Endodermal cell (in vitro differentiated cells): ENCODE measurements at regions not wholly inside any gene's neighbourhood (a gene's known extent, or its start where the extent isn't known, plus 50 kb on each side); places are given as distances from the start of the nearest gene placed in this dataset.

Source experiments
- DNase-seq: peaks from one replicate; pipeline ENCODE4 v3.0.0-alpha.2; 2017
- H3K27ac ChIP-seq: 2 replicates; pipeline ENCODE4 v1.5.1; 2013; ENCODE audit warnings: mild to moderate bottlenecking, low read depth, low read length, moderate library complexity
- H3K27me3 ChIP-seq: 2 replicates; pipeline ENCODE4 v1.6.1; 2013; ENCODE audit warnings: mild to moderate bottlenecking, low read length, moderate library complexity; ENCODE audit not compliant: insufficient read depth, control insufficient read depth, poor library complexity, severe bottlenecking
- H3K36me3 ChIP-seq: 2 replicates; pipeline ENCODE4 v1.7.0; 2013; ENCODE audit warnings: mild to moderate bottlenecking, low read length, moderate library complexity; ENCODE audit not compliant: control insufficient read depth, insufficient read depth
- H3K4me1 ChIP-seq: one replicate; pipeline ENCODE4 v1.7.0; 2013; ENCODE audit warnings: low read length; ENCODE audit not compliant: control insufficient read depth, insufficient read depth
- H3K4me3 ChIP-seq: 2 replicates; pipeline ENCODE4 v1.5.1; 2013; ENCODE audit warnings: mild to moderate bottlenecking, low read length, moderate library complexity
- H3K9ac ChIP-seq: 2 replicates; pipeline ENCODE4 v1.6.1; 2013; ENCODE audit warnings: mild to moderate bottlenecking, low read length, moderate library complexity; ENCODE audit not compliant: poor library complexity, severe bottlenecking; ENCODE audit errors: extremely low read depth
- H3K9me3 ChIP-seq: 2 replicates; pipeline ENCODE4 v1.6.1; 2013; ENCODE audit warnings: mild to moderate bottlenecking, low read length, moderate library complexity; ENCODE audit not compliant: control insufficient read depth
- H3K27ac Mint-ChIP-seq: 2 replicates; pipeline ENCODE4 v1.8.0; 2020; ENCODE audit warnings: mixed read lengths
- H3K27me3 Mint-ChIP-seq: 2 replicates; pipeline ENCODE4 v1.8.0; 2021; ENCODE audit warnings: mild to moderate bottlenecking, mixed read lengths; ENCODE audit not compliant: insufficient read depth
- H3K36me3 Mint-ChIP-seq: 2 replicates; pipeline ENCODE4 v1.8.0; 2020; ENCODE audit warnings: low read depth, mixed read lengths
- H3K4me1 Mint-ChIP-seq: 2 replicates; pipeline ENCODE4 v1.8.0; 2020; ENCODE audit warnings: mixed read lengths
- H3K4me3 Mint-ChIP-seq: 2 replicates; pipeline ENCODE4 v1.8.0; 2020; ENCODE audit warnings: mild to moderate bottlenecking, moderate library complexity, mixed read lengths
- H3K9me3 Mint-ChIP-seq: 2 replicates; pipeline ENCODE4 v1.8.0; 2020; ENCODE audit warnings: mild to moderate bottlenecking, mixed read lengths
- CTCF ChIP-seq: fragments of 200-600 bp; sonication (generic); conservative IDR thresholded peaks from 2 replicates; pipeline ENCODE4 v1.5.0; 2021; ENCODE audit warnings: antibody characterized with exemption, mild to moderate bottlenecking
- WGBS, 2 experiments: methylation state at CpG; one replicate each; pipeline versions ENCODE4 v1.1.5 to v1.1.7; 2013; ENCODE audit warnings: missing lambda C conversion rate in 2 of 2, mixed read lengths in 1 of 2; ENCODE audit not compliant: insufficient coverage in 1 of 2, insufficient read length in 1 of 2; 5-methylcytosine and 5-hydroxymethylcytosine counted together

DNA sequence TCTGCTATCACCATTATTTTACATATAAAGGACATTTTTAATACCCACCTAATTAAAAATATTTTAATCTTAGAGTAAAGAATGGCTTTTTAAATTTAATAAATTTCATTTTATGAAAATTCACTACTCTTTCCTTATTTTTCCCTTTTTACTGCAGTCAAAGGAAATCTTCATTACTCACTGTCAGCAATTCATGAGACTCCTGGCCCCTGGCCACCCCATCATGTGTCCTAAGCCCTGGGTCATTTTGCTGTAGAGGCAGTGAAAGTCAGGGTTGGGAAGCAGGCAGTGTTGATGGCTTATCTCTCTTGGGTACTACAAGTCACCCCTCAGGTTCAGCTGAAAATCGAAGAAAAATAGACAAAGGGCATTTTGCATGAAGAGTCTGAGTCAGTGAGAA is 468.6 kb upstream of the CCL2 start:
- no peaks in the 10 kb centered on the region for H3K9me3 Mint-ChIP-seq
- H3K36me3 ChIP-seq = no peaks in the 10 kb centered on the region
- no peak overlapping the region for H3K9ac ChIP-seq
- 74 to 100% methylated on average over 1 of the region's 1 CpG for WGBS, 2 experiments
- no peaks in the 10 kb centered on the region for H3K4me1 ChIP-seq
- no peaks in the 10 kb centered on the region for H3K4me1 Mint-ChIP-seq
- TF ChIP-seq CTCF = no peak
- H3K27ac ChIP-seq = no peak overlapping the region
- no peaks in the 10 kb centered on the region for H3K9me3 ChIP-seq
- H3K27me3 ChIP-seq = peaks cover 11% of the 10 kb centered on the region
- no peaks in the 10 kb centered on the region for H3K36me3 Mint-ChIP-seq
- H3K4me3 Mint-ChIP-seq = no peak overlapping the region
- H3K4me3 ChIP-seq = no peak overlapping the region
- H3K27ac Mint-ChIP-seq = no peak overlapping the region
- peaks cover 41% of the 10 kb centered on the region for H3K27me3 Mint-ChIP-seq
- DNase-seq = no peak

GRCh38 chr17:33789658-33790057 is 465.4 kb upstream of the CCL2 start:
- H3K36me3 Mint-ChIP-seq = no peaks in the 10 kb centered on the region
- H3K27me3 ChIP-seq = no peaks in the 10 kb centered on the region
- WGBS, 2 experiments = 83% methylated on average over 2 of the region's 2 CpGs; no CpG with 5 or more reads in 1 of the 2 experiments
- no peak for DNase-seq
- H3K9me3 Mint-ChIP-seq = no peaks in the 10 kb centered on the region
- no peak overlapping the region for H3K9ac ChIP-seq
- H3K4me3 Mint-ChIP-seq = no peak overlapping the region
- no peak overlapping the region for H3K4me3 ChIP-seq
- peaks cover 49% of the 10 kb centered on the region for H3K27me3 Mint-ChIP-seq
- no peak for TF ChIP-seq CTCF
- H3K27ac Mint-ChIP-seq = no peak overlapping the region
- no peaks in the 10 kb centered on the region for H3K36me3 ChIP-seq
- no peaks in the 10 kb centered on the region for H3K9me3 ChIP-seq
- H3K27ac ChIP-seq = no peak overlapping the region
- H3K4me1 Mint-ChIP-seq = peaks cover 5% of the 10 kb centered on the region
- H3K4me1 ChIP-seq = no peaks in the 10 kb centered on the region

DNA sequence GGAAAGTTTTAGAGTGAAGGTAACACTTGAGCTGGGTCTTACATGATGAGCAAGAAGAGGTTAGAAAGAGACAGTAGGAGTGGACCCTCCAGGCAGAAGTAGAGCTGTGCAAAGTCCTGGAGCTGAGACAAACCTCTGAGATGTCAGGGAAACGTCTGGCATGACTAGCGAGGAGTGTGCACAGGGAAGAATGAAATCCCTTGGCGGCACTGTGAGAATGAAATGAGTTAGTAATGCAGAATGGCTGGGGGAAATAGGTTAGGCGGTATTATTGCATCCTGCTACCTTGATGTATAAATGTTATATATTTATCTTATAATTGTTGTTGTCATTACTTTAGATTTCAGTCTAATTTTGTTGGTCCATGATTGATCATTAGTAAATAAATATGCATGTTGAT is 457.9 kb upstream of the CCL2 start:
- Histone ChIP-seq H3K4me1 (no peaks in the 10 kb centered on the region), H3K9me3 (no peaks in the 10 kb centered on the region), H3K27ac (no peak overlapping the region), H3K36me3 (no peaks in the 10 kb centered on the region), H3K4me3 (no peak overlapping the region), H3K9ac (no peak overlapping the region), H3K27me3 (peaks cover 60% of the 10 kb centered on the region)
- 89 to 94% methylated on average over 3 of the region's 4 CpGs for WGBS, 2 experiments
- Mint-ChIP-seq H3K36me3 (no peaks in the 10 kb centered on the region), H3K27me3 (peaks cover 82% of the 10 kb centered on the region), H3K27ac (no peak overlapping the region), H3K9me3 (no peaks in the 10 kb centered on the region), H3K4me3 (no peak overlapping the region), H3K4me1 (peaks cover 5% of the 10 kb centered on the region)
- TF ChIP-seq CTCF = no peak
- DNase-seq = no peak
